ENCODE measurements at regions not wholly inside any gene's neighbourhood (a gene's known extent, or its start where the extent isn't known, plus 50 kb on each side); places are given as distances from the start of the nearest gene placed in this dataset.

DNA sequence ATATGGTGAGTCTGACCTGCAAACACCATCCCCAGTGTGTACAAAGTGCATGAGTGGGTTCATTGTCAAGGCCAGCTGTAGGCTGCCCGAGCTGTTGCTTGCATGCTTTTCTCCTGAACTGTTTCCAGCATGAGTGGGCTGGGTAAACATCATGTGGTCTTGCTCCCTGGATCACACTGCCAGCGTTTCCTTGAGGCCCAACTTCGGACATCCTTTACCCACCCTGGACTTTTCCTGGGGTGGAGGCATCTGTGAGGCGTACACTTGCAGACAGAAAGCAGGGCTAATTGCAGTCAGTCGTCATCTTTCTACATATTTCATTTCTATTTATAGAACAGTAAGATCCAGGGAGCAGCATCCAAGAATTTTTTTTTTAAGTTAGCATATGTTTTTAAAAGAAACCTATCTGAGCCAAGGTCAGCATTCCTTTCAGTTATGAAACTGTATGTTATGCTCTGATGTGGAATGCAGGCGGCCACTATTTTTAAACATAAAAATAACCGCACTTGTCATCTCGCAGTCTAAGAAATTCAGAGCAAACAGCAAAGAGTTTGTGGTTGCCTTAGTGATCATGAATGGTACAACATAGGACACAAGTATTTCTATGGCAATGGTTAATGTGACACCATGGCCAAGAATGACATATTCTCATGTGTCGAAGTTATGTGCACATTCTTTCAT lies 106.5 kb upstream of the DMRT1 start (continued):
- TF ChIP-seq FOSL2 (IDR thresholded peaks at IDR 0.05; ENCODE audit: borderline replicate concordance, low read depth) (0 out of 2 replicates have a peak, but pooled peaks have one; percentile 4), RCOR1 (IDR thresholded peaks at IDR 0.05; ENCODE audit: low read length) (no peak), RAD21 (IDR thresholded peaks at IDR 0.05; ENCODE audit: low read length) (no peak), GATA2 (CRISPR knock-in tag; IDR thresholded peaks at IDR 0.05) (no peak), NRF1 (IDR thresholded peaks at IDR 0.05; ENCODE audit: low read depth, low read length) (no peak), NFIC (IDR thresholded peaks at IDR 0.05; ENCODE audit: borderline replicate concordance) (peak; percentile 59; the same call in 1 of the 2 replicates), GABPA (IDR thresholded peaks at IDR 0.05; ENCODE audit: low read depth) (no peak), FOXM1 (IDR thresholded peaks at IDR 0.05; ENCODE audit: low read depth) (no peak), MEF2A (IDR thresholded peaks at IDR 0.05; ENCODE audit: borderline replicate concordance, low read depth) (peak; percentile 95), FOXJ3 (CRISPR knock-in tag; IDR thresholded peaks at IDR 0.05) (no peak), MXI1 (IDR thresholded peaks at IDR 0.05; ENCODE audit: low read depth, low read length) (no peak)
- TF ChIP-seq, protein P1, sequence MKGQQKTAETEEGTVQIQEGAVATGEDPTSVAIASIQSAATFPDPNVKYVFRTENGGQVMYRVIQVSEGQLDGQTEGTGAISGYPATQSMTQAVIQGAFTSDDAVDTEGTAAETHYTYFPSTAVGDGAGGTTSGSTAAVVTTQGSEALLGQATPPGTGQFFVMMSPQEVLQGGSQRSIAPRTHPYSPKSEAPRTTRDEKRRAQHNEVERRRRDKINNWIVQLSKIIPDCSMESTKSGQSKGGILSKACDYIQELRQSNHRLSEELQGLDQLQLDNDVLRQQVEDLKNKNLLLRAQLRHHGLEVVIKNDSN (IDR thresholded peaks at IDR 0.05; ENCODE audit: borderline replicate concordance, low read depth) = 0 out of 2 replicates have a peak, but pooled peaks have one; percentile 32

DNA sequence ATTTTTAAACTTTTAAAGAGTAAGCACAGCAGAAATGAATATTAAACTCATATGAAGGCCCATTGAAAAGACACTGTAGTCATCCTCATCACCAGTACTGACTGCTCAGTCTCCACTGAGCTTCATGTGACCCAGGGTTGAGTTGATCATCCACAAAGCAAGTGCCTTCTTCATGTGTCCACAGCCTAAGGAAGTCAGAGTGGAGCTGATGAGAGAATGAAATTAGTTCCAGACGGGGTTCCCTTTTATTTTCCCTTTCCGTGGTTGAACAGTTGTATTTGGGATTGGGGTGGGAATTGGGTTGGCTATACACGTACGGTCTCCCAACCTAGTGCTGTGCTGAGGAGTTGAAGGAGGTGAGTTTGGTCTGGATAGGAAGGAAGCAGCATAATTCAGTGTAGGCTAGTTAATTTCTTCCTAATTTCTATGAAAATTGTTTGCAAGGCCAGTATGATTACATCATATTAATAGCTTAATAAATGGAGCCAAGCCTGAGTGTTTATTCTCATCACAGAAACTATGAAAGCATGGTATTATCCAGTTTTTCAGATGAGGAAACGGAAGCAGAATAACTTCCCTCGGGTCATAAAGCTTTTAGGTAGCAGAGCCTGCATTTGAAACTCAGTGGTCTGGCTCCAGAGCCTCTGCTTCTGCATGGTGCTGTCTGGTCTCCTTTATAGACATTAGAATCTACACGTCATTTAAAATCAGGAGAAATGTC lies 103.9 kb upstream of the DMRT1 start:
- H3K4me1 ChIP-seq (ENCODE audit: control insufficient read depth in 1 of 2, insufficient read depth in 2 of 2, low read depth in 1 of 2, low read length in 1 of 2) = peaks cover 0 to 13% of the 10 kb centered on the region in 2 experiments; a peak in 2 of 4 replicates
- DNase-seq = no peak
- H3K4me3 ChIP-seq (ENCODE audit: low read depth in 2 of 2, low read length in 1 of 2) = no peak overlapping the region

More for the DNA sequence above, 103.9 kb upstream of the DMRT1 start:
- no peaks in the 10 kb centered on the region for H3K79me2 ChIP-seq (ENCODE audit: insufficient read depth)
- ChIA-PET CTCF (no interaction called here), POLR2A (no interaction called here)
- H3K36me3 ChIP-seq (replicated peaks in 1 of 2; ENCODE audit: control insufficient read depth in 1 of 2, insufficient read depth in 2 of 2, low read length in 1 of 2) = peaks cover 19 to 23% of the 10 kb centered on the region in 2 experiments
- peak overlapping the region in 1 of 2 experiments; percentile 73; a peak in 2 of 4 replicates for H3K27ac ChIP-seq (ENCODE audit: low read depth in 2 of 2, low read length in 1 of 2)
- H3K9me3 ChIP-seq = no peaks in the 10 kb centered on the region
- no peak overlapping the region for H2AFZ ChIP-seq (ENCODE audit: low read depth)
- no peaks in the 10 kb centered on the region for H3K9me2 ChIP-seq
- WGBS (ENCODE audit: low lambda C conversion rate) = 26% methylated on average over 7 of the region's 7 CpGs
- H3F3A ChIP-seq (replicated peaks; ENCODE audit: insufficient read depth) = peaks cover 22% of the 10 kb centered on the region
- no peaks in the 10 kb centered on the region for H3K27me3 ChIP-seq (ENCODE audit: insufficient read depth)
- H3K4me2 ChIP-seq = peak overlapping the region; percentile 35; the same call in 1 of the 2 replicates
- TF ChIP-seq IRF3 (IDR thresholded peaks at IDR 0.05; ENCODE audit: low read depth, low read length) = no peak
- no peak for TF ChIP-seq CHD2 (IDR thresholded peaks at IDR 0.05; ENCODE audit: low read length, partially characterized antibody)
- no peak for TF ChIP-seq GATA2 (CRISPR knock-in tag; IDR thresholded peaks at IDR 0.05)
- TF ChIP-seq SMC3 (IDR thresholded peaks at IDR 0.05; ENCODE audit: low read depth, low read length) = no peak
- TF ChIP-seq TEAD4 (IDR thresholded peaks at IDR 0.05; ENCODE audit: borderline replicate concordance, insufficient read depth) = no peak
- TF ChIP-seq MXI1 (IDR thresholded peaks at IDR 0.05; ENCODE audit: low read depth, low read length) = no peak
- TF ChIP-seq TAF1 (IDR thresholded peaks at IDR 0.05; ENCODE audit: borderline replicate concordance, low read depth, low read length) = no peak
- no peak for TF ChIP-seq JUND (IDR thresholded peaks at IDR 0.05)
- no peak for TF ChIP-seq GABPA (IDR thresholded peaks at IDR 0.05; ENCODE audit: low read depth)
- TF ChIP-seq, protein P2, sequence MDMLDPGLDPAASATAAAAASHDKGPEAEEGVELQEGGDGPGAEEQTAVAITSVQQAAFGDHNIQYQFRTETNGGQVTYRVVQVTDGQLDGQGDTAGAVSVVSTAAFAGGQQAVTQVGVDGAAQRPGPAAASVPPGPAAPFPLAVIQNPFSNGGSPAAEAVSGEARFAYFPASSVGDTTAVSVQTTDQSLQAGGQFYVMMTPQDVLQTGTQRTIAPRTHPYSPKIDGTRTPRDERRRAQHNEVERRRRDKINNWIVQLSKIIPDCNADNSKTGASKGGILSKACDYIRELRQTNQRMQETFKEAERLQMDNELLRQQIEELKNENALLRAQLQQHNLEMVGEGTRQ (IDR thresholded peaks at IDR 0.05; ENCODE audit: borderline replicate concordance, low read depth, low read length) = no peak
- no peak for TF ChIP-seq ELF1 (IDR thresholded peaks at IDR 0.05)
- TF ChIP-seq, protein P3, sequence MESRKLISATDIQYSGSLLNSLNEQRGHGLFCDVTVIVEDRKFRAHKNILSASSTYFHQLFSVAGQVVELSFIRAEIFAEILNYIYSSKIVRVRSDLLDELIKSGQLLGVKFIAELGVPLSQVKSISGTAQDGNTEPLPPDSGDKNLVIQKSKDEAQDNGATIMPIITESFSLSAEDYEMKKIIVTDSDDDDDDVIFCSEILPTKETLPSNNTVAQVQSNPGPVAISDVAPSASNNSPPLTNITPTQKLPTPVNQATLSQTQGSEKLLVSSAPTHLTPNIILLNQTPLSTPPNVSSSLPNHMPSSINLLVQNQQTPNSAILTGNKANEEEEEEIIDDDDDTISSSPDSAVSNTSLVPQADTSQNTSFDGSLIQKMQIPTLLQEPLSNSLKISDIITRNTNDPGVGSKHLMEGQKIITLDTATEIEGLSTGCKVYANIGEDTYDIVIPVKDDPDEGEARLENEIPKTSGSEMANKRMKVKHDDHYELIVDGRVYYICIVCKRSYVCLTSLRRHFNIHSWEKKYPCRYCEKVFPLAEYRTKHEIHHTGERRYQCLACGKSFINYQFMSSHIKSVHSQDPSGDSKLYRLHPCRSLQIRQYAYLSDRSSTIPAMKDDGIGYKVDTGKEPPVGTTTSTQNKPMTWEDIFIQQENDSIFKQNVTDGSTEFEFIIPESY (IDR thresholded peaks at IDR 0.05; ENCODE audit: borderline replicate concordance, low read depth) = no peak
- TF ChIP-seq, protein P1 (IDR thresholded peaks at IDR 0.05; ENCODE audit: borderline replicate concordance, low read depth) = no peak
- TF ChIP-seq RAD21 (IDR thresholded peaks at IDR 0.05; ENCODE audit: low read length) = no peak
- H4K20me1 ChIP-seq (ENCODE audit: insufficient read depth) = no peaks in the 10 kb centered on the region
- no peak overlapping the region for H3K9ac ChIP-seq

Data from SK-N-SH (cell line).